SK-N-SH (cell line): ENCODE measurements at regions not wholly inside any gene's neighbourhood (a gene's known extent, or its start where the extent isn't known, plus 50 kb on each side); places are given as distances from the start of the nearest gene placed in this dataset.

Experiments used
- CTCF ChIA-PET: fragments of 300-600, 350-600 bp; formaldehyde crosslinking; extraction: SDS; loops from one replicate; lab custom pipeline; 2021; lab: Yijun Ruan, JAX
- POLR2A ChIA-PET: fragments of 350-600 bp; sonication (Branson Sonifier 250); formaldehyde crosslinking; extraction: SDS; loops from one replicate; lab custom pipeline; 2020; ENCODE audit warnings: antibody characterized with exemption, inconsistent platforms; lab: Yijun Ruan, JAX
- DNase-seq: peaks from one replicate; pipeline ENCODE4 v3.0.0; 2012
- H2AFZ ChIP-seq: fragments of 200-600 bp; sonication (generic); 2 replicates; pipeline ENCODE4 v1.8.1; 2016; ENCODE audit warnings: antibody characterized with exemption, mild to moderate bottlenecking, low read depth
- H3F3A ChIP-seq: fragments of 200-600 bp; sonication (generic); replicated peaks from 2 replicates; pipeline ENCODE3; 2016; ENCODE audit warnings: antibody characterized with exemption, mild to moderate bottlenecking; ENCODE audit not compliant: insufficient read depth
- H3K27ac ChIP-seq, 2 experiments: fragments of 200-500 bp in 1 of 2; fragments of 200-600 bp in 1 of 2; sonication (Bioruptor generic) in 1 of 2; sonication (generic), shearing (Covaris generic) in 1 of 2; 2 replicates each; pipeline versions ENCODE4 v1.5.1 to v1.6.1; 2014 to 2016; ENCODE audit warnings: low read depth in 2 of 2, inconsistent platforms in 1 of 2, low read length in 1 of 2, mild to moderate bottlenecking in 1 of 2, mixed read lengths in 1 of 2
- H3K27me3 ChIP-seq: fragments of 200-600 bp; sonication (generic), shearing (Covaris generic); 2 replicates; pipeline ENCODE4 v1.6.1; 2016; ENCODE audit warnings: mixed run types; ENCODE audit not compliant: insufficient read depth
- H3K36me3 ChIP-seq, 2 experiments: fragments of 200-500 bp in 1 of 2; fragments of 200-600 bp in 1 of 2; sonication (Bioruptor generic) in 1 of 2; sonication (generic) in 1 of 2; replicated peaks in 1 of 2; 2 replicates each; pipeline versions ENCODE3 to v1.5.1; 2014 to 2016; ENCODE audit warnings: low read length in 1 of 2, mild to moderate bottlenecking in 1 of 2; ENCODE audit not compliant: insufficient read depth in 2 of 2, control insufficient read depth in 1 of 2
- H3K4me1 ChIP-seq, 2 experiments: fragments of 200-500 bp in 1 of 2; fragments of 200-600 bp in 1 of 2; sonication (Bioruptor generic) in 1 of 2; sonication (generic), shearing (Covaris generic) in 1 of 2; 2 replicates each; pipeline versions ENCODE4 v1.5.1 to v1.6.1; 2014 to 2016; ENCODE audit warnings: low read depth in 1 of 2, low read length in 1 of 2, mixed run types in 1 of 2; ENCODE audit not compliant: insufficient read depth in 2 of 2, control insufficient read depth in 1 of 2
- H3K4me2 ChIP-seq: fragments of 200-600 bp; sonication (generic), shearing (Covaris generic); 2 replicates; pipeline ENCODE4 v1.6.1; 2017; ENCODE audit warnings: mixed run types
- H3K4me3 ChIP-seq, 2 experiments: fragments of 200-500 bp in 1 of 2; fragments of 200-600 bp in 1 of 2; sonication (Bioruptor generic) in 1 of 2; sonication (generic), shearing (Covaris generic) in 1 of 2; 2 replicates each; pipeline versions ENCODE4 v1.5.1 to v1.8.1; 2014 to 2016; ENCODE audit warnings: low read depth in 2 of 2, inconsistent platforms in 1 of 2, low read length in 1 of 2, mild to moderate bottlenecking in 1 of 2, mixed read lengths in 1 of 2, moderate library complexity in 1 of 2
- H3K79me2 ChIP-seq: fragments of 200-600 bp; sonication (generic); 2 replicates; pipeline ENCODE4 v1.8.1; 2017; ENCODE audit warnings: mild to moderate bottlenecking; ENCODE audit not compliant: insufficient read depth
- H3K9ac ChIP-seq: fragments of 200-600 bp; sonication (generic); 2 replicates; pipeline ENCODE4 v1.6.1; 2017; ENCODE audit warnings: mixed run types
- H3K9me2 ChIP-seq: fragments of 200-600 bp; sonication (generic); 2 replicates; pipeline ENCODE4 v1.6.1; 2017; ENCODE audit warnings: mixed run types
- H3K9me3 ChIP-seq: fragments of 200-600 bp; sonication (generic); 2 replicates; pipeline ENCODE4 v1.6.1; 2017; ENCODE audit warnings: mixed run types, mild to moderate bottlenecking, moderate library complexity
- H4K20me1 ChIP-seq: fragments of 200-600 bp; sonication (generic); 2 replicates; pipeline ENCODE4 v1.6.1; 2017; ENCODE audit warnings: mild to moderate bottlenecking, mixed run types; ENCODE audit not compliant: insufficient read depth
- ELF1 ChIP-seq: IDR thresholded peaks from 2 replicates; pipeline ENCODE4 v1.4.0; 2012
- FOXJ3 ChIP-seq: sonication (generic); formaldehyde crosslinking; IDR thresholded peaks from 2 replicates; pipeline ENCODE4 v1.5.1; 2020; ENCODE audit warnings: mild to moderate bottlenecking, missing genetic modification reagents
- FOXM1 ChIP-seq: IDR thresholded peaks from 2 replicates; pipeline ENCODE4 v1.4.0; 2012; ENCODE audit warnings: low read depth, mild to moderate bottlenecking
- JUND ChIP-seq: IDR thresholded peaks from 2 replicates; pipeline ENCODE4 v1.4.0; 2012
- MEF2A ChIP-seq: IDR thresholded peaks from 2 replicates; pipeline ENCODE4 v1.4.0; 2012; ENCODE audit warnings: low read depth, borderline replicate concordance
- MXI1 ChIP-seq: IDR thresholded peaks from 2 replicates; pipeline ENCODE4 v1.6.1; 2012; ENCODE audit warnings: mild to moderate bottlenecking, low read depth, low read length, improper control_type of control experiment
- NRF1 ChIP-seq: IDR thresholded peaks from 2 replicates; pipeline ENCODE4 v1.6.1; 2012; ENCODE audit warnings: low read depth, mild to moderate bottlenecking, low read length
- POLR2AphosphoS5 ChIP-seq: IDR thresholded peaks from 2 replicates; pipeline ENCODE4 v1.6.1; 2012; ENCODE audit warnings: low read depth, low read length
- RFX5 ChIP-seq: IDR thresholded peaks from 2 replicates; pipeline ENCODE4 v1.6.1; 2012; ENCODE audit warnings: mild to moderate bottlenecking, improper control_type of control experiment, low read length
- RXRA ChIP-seq: IDR thresholded peaks from 2 replicates; pipeline ENCODE4 v1.4.0; 2012; ENCODE audit warnings: low read depth, mild to moderate bottlenecking, borderline replicate concordance
- SIN3A ChIP-seq: IDR thresholded peaks from 2 replicates; pipeline ENCODE4 v1.6.1; 2012; ENCODE audit warnings: low read depth, mild to moderate bottlenecking, low read length, moderate library complexity, borderline replicate concordance
- TAF1 ChIP-seq: IDR thresholded peaks from 2 replicates; pipeline ENCODE4 v1.6.1; 2012; ENCODE audit warnings: low read depth, mild to moderate bottlenecking, low read length, moderate library complexity, borderline replicate concordance
- TCF12 ChIP-seq: IDR thresholded peaks from 2 replicates; pipeline ENCODE4 v1.4.0; 2012
- WGBS: methylation state at CpG from one replicate; pipeline ENCODE4 v1.1.6; 2017; ENCODE audit warnings: low lambda C conversion rate; 5-methylcytosine and 5-hydroxymethylcytosine counted together
- TF ChIP-seq, protein P1 (sequence below): fragments of 150-350 bp; IDR thresholded peaks from 2 replicates; pipeline ENCODE4 v1.6.1; 2017; ENCODE audit warnings: antibody characterized with exemption, low read length, low read depth, borderline replicate concordance
- TF ChIP-seq, protein P2 (sequence below): IDR thresholded peaks from 2 replicates; pipeline ENCODE4 v1.4.0; 2012; ENCODE audit warnings: low read depth, borderline replicate concordance
- TF ChIP-seq, protein P3 (sequence below): fragments of 200-600 bp; sonication (generic); IDR thresholded peaks from 2 replicates; pipeline ENCODE4 v1.6.1; 2017; ENCODE audit warnings: antibody characterized with exemption, mild to moderate bottlenecking, moderate library complexity
- TF ChIP-seq, protein P4 (sequence below): fragments of 150-350 bp; IDR thresholded peaks from 2 replicates; pipeline ENCODE4 v1.6.1; 2016; ENCODE audit warnings: mild to moderate bottlenecking, low read depth, low read length

DNA sequence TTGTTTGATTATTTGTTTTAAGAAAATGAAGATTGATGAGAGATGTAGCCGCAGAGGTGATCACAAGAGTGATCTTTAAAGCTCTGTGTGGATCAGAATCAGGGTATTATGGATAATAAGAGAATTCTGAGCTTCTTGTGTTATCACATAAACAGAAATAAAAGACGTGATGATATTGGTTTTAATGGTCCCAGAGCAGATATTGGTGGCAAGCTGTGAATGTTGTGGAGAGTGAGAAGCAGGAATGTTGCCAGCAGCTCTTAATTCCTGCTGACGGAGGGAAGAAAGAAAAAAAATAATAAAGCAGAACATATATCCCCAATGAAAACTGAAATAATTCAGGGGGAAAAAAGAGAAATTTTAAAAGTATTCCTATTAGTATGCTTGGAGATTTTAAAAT is 1015.9 kb downstream of the PCDH18 start:
- WGBS: 46% methylated on average over 3 of the region's 3 CpGs
- H3K9me3 ChIP-seq: no peaks in the 10 kb centered on the region
- no peak overlapping the region for H3K27ac ChIP-seq
- no peak for DNase-seq
- H3K4me3 ChIP-seq: no peak overlapping the region
- no peak overlapping the region for H3K4me2 ChIP-seq
- TF ChIP-seq, protein P1, sequence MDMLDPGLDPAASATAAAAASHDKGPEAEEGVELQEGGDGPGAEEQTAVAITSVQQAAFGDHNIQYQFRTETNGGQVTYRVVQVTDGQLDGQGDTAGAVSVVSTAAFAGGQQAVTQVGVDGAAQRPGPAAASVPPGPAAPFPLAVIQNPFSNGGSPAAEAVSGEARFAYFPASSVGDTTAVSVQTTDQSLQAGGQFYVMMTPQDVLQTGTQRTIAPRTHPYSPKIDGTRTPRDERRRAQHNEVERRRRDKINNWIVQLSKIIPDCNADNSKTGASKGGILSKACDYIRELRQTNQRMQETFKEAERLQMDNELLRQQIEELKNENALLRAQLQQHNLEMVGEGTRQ: no peak
- TF ChIP-seq, protein P2, sequence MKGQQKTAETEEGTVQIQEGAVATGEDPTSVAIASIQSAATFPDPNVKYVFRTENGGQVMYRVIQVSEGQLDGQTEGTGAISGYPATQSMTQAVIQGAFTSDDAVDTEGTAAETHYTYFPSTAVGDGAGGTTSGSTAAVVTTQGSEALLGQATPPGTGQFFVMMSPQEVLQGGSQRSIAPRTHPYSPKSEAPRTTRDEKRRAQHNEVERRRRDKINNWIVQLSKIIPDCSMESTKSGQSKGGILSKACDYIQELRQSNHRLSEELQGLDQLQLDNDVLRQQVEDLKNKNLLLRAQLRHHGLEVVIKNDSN: no peak
- TF ChIP-seq ELF1: no peak
- TF ChIP-seq TCF12: no peak
- TF ChIP-seq RXRA: no peak
- TF ChIP-seq, protein P3, sequence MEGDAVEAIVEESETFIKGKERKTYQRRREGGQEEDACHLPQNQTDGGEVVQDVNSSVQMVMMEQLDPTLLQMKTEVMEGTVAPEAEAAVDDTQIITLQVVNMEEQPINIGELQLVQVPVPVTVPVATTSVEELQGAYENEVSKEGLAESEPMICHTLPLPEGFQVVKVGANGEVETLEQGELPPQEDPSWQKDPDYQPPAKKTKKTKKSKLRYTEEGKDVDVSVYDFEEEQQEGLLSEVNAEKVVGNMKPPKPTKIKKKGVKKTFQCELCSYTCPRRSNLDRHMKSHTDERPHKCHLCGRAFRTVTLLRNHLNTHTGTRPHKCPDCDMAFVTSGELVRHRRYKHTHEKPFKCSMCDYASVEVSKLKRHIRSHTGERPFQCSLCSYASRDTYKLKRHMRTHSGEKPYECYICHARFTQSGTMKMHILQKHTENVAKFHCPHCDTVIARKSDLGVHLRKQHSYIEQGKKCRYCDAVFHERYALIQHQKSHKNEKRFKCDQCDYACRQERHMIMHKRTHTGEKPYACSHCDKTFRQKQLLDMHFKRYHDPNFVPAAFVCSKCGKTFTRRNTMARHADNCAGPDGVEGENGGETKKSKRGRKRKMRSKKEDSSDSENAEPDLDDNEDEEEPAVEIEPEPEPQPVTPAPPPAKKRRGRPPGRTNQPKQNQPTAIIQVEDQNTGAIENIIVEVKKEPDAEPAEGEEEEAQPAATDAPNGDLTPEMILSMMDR: no peak
- no peak for TF ChIP-seq FOXJ3
- no peak for TF ChIP-seq JUND
- no peak for TF ChIP-seq SIN3A
- TF ChIP-seq NRF1: no peak
- TF ChIP-seq MXI1: no peak
- no peak for TF ChIP-seq TAF1
- TF ChIP-seq RFX5: no peak
- TF ChIP-seq POLR2AphosphoS5: no peak
- TF ChIP-seq FOXM1: no peak
- TF ChIP-seq, protein P4, sequence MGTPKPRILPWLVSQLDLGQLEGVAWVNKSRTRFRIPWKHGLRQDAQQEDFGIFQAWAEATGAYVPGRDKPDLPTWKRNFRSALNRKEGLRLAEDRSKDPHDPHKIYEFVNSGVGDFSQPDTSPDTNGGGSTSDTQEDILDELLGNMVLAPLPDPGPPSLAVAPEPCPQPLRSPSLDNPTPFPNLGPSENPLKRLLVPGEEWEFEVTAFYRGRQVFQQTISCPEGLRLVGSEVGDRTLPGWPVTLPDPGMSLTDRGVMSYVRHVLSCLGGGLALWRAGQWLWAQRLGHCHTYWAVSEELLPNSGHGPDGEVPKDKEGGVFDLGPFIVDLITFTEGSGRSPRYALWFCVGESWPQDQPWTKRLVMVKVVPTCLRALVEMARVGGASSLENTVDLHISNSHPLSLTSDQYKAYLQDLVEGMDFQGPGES: no peak
- no peak for TF ChIP-seq MEF2A
- no peaks in the 10 kb centered on the region for H3K9me2 ChIP-seq
- CTCF ChIA-PET: no interaction called here
- no peaks in the 10 kb centered on the region for H3K79me2 ChIP-seq
- H3K27me3 ChIP-seq: no peaks in the 10 kb centered on the region
- no peaks in the 10 kb centered on the region for H3K4me1 ChIP-seq
- no peaks in the 10 kb centered on the region for H3F3A ChIP-seq
- H4K20me1 ChIP-seq: no peaks in the 10 kb centered on the region
- H3K36me3 ChIP-seq: no peaks in the 10 kb centered on the region
- H3K9ac ChIP-seq: no peak overlapping the region
- POLR2A ChIA-PET: no interaction called here
- no peak overlapping the region; the same call in 1 of the 2 replicates for H2AFZ ChIP-seq
